Mesenchymal stem cell (in vitro differentiated cells and primary cell): ENCODE measurements at regions not wholly inside any gene's neighbourhood (a gene's known extent, or its start where the extent isn't known, plus 50 kb on each side); places are given as distances from the start of the nearest gene placed in this dataset.

Source experiments
- DNase-seq: peaks from one replicate; pipeline ENCODE4 v3.0.0-alpha.2; 2013
- H2AFZ ChIP-seq: one replicate; pipeline ENCODE4 v1.6.1; 2013; ENCODE audit warnings: low read depth, mild to moderate bottlenecking, control low read depth, inconsistent platforms, low read length, moderate library complexity
- H2AK5ac ChIP-seq: 2 replicates; pipeline ENCODE4 v1.6.1; 2013; ENCODE audit warnings: low read length, moderate library complexity, mild to moderate bottlenecking, inconsistent platforms; ENCODE audit not compliant: severe bottlenecking
- H2BK120ac ChIP-seq: one replicate; pipeline ENCODE4 v1.6.1; 2013; ENCODE audit warnings: low read depth, mild to moderate bottlenecking, inconsistent platforms, low read length, moderate library complexity
- H2BK12ac ChIP-seq, 2 experiments: one replicate each; pipeline ENCODE4 v1.6.1; 2013; ENCODE audit warnings: inconsistent platforms in 2 of 2, low read length in 2 of 2, mild to moderate bottlenecking in 2 of 2, moderate library complexity in 2 of 2, control low read depth in 1 of 2
- H2BK15ac ChIP-seq: one replicate; pipeline ENCODE4 v1.6.1; 2013; ENCODE audit warnings: mild to moderate bottlenecking, low read depth, inconsistent platforms; ENCODE audit not compliant: poor library complexity, severe bottlenecking
- H2BK5ac ChIP-seq: 2 replicates; pipeline ENCODE4 v1.6.1; 2013; ENCODE audit warnings: low read depth, mild to moderate bottlenecking, low read length, control low read depth, inconsistent platforms; ENCODE audit not compliant: poor library complexity, severe bottlenecking
- H3K14ac ChIP-seq, 2 experiments: one replicate each; pipeline ENCODE4 v1.6.1; 2013; ENCODE audit warnings: inconsistent platforms in 2 of 2, low read length in 2 of 2, control low read depth in 1 of 2, mild to moderate bottlenecking in 1 of 2, moderate library complexity in 1 of 2
- H3K18ac ChIP-seq, 2 experiments: one replicate each; pipeline ENCODE4 v1.6.1; 2013; ENCODE audit warnings: inconsistent platforms in 2 of 2, low read length in 2 of 2, control low read depth in 1 of 2, low read depth in 1 of 2, mild to moderate bottlenecking in 1 of 2
- H3K23ac ChIP-seq, 2 experiments: one replicate each; pipeline ENCODE4 v1.6.1; 2013; ENCODE audit warnings: inconsistent platforms in 2 of 2, low read length in 2 of 2, mild to moderate bottlenecking in 2 of 2, moderate library complexity in 2 of 2, control low read depth in 1 of 2
- H3K27ac ChIP-seq: 2 replicates; pipeline ENCODE4 v1.5.1; 2013; ENCODE audit warnings: mild to moderate bottlenecking, moderate library complexity, low read length, control low read depth, inconsistent platforms; ENCODE audit not compliant: poor library complexity, severe bottlenecking
- H3K27me3 ChIP-seq, 2 experiments: 2 replicates each; pipeline versions ENCODE4 v1.6.1 to v1.7.0; 2013; ENCODE audit warnings: low read length in 2 of 2, mild to moderate bottlenecking in 2 of 2, moderate library complexity in 2 of 2, control low read depth in 1 of 2, inconsistent platforms in 1 of 2; ENCODE audit not compliant: control insufficient read depth in 1 of 2, insufficient read depth in 1 of 2
- H3K36me3 ChIP-seq, 2 experiments: 2 replicates each; pipeline versions ENCODE4 v1.6.1 to v1.7.0; 2013; ENCODE audit warnings: low read length in 2 of 2, control low read depth in 1 of 2, inconsistent platforms in 1 of 2, low read depth in 1 of 2, mild to moderate bottlenecking in 1 of 2; ENCODE audit not compliant: insufficient read depth in 2 of 2, control insufficient read depth in 1 of 2
- H3K4ac ChIP-seq, 2 experiments: one replicate each; pipeline ENCODE4 v1.6.1; 2013; ENCODE audit warnings: inconsistent platforms in 2 of 2, low read length in 2 of 2, mild to moderate bottlenecking in 2 of 2, moderate library complexity in 2 of 2, control low read depth in 1 of 2, low read depth in 1 of 2
- H3K4me1 ChIP-seq: 2 replicates; pipeline ENCODE4 v1.6.1; 2013; ENCODE audit warnings: low read depth, low read length, control low read depth; ENCODE audit not compliant: control insufficient read depth, insufficient read depth
- H3K4me2 ChIP-seq: 2 replicates; pipeline ENCODE4 v1.6.1; 2013; ENCODE audit warnings: low read length, mild to moderate bottlenecking, inconsistent platforms; ENCODE audit not compliant: poor library complexity, severe bottlenecking
- H3K4me3 ChIP-seq, 2 experiments: 2 replicates each; pipeline versions ENCODE4 v1.5.1 to v1.7.0; 2013; ENCODE audit warnings: low read length in 2 of 2, mild to moderate bottlenecking in 2 of 2, control low read depth in 1 of 2, low read depth in 1 of 2; ENCODE audit not compliant: insufficient read depth in 1 of 2
- H3K79me1 ChIP-seq: replicated peaks from 2 replicates; pipeline ENCODE4 v1.6.1; 2013; ENCODE audit warnings: mild to moderate bottlenecking, control low read depth, low read length, inconsistent platforms; ENCODE audit not compliant: poor library complexity, severe bottlenecking
- H3K9ac ChIP-seq: 2 replicates; pipeline ENCODE4 v1.7.0; 2013; ENCODE audit warnings: mild to moderate bottlenecking, low read length, moderate library complexity
- H3K9me3 ChIP-seq: 2 replicates; pipeline ENCODE4 v1.7.0; 2013; ENCODE audit warnings: mild to moderate bottlenecking, low read length; ENCODE audit not compliant: control insufficient read depth
- H4K8ac ChIP-seq: one replicate; pipeline ENCODE4 v1.6.1; 2013; ENCODE audit warnings: inconsistent platforms, mild to moderate bottlenecking, low read length, moderate library complexity
- H4K91ac ChIP-seq: one replicate; pipeline ENCODE4 v1.6.1; 2013; ENCODE audit warnings: mild to moderate bottlenecking, low read length, inconsistent platforms
- WGBS: methylation state at CpG from one replicate; pipeline ENCODE4 v1.1.7; 2013; ENCODE audit warnings: mixed read lengths; 5-methylcytosine and 5-hydroxymethylcytosine counted together

GRCh38 chr2:40827392-40827791 is 375.5 kb upstream of the SLC8A1 start:
- Histone ChIP-seq H3K14ac (no peak overlapping the region), H3K4me3 (no peak overlapping the region), H3K18ac (no peak overlapping the region), H4K91ac (no peak overlapping the region), H4K8ac (no peak overlapping the region), H2BK12ac (no peak overlapping the region), H2BK120ac (no peak overlapping the region), H3K36me3 (no peaks in the 10 kb centered on the region), H3K23ac (no peak overlapping the region), H3K4ac (no peak overlapping the region), H3K9me3 (no peaks in the 10 kb centered on the region), H2AK5ac (no peak overlapping the region), H2BK15ac (no peak overlapping the region), H2BK5ac (no peak overlapping the region), H3K9ac (no peak overlapping the region), H3K79me1 (no peaks in the 10 kb centered on the region), H2AFZ (no peak overlapping the region), H3K27ac (no peak overlapping the region), H3K4me1 (no peaks in the 10 kb centered on the region), H3K4me2 (no peak overlapping the region), H3K27me3 (no peaks in the 10 kb centered on the region)
- DNase-seq, result no peak

GRCh38 chr2:40831321-40831873 is 379.5 kb upstream of the SLC8A1 start:
- no peak overlapping the region for H2AK5ac ChIP-seq
- H3K9ac ChIP-seq, result no peak overlapping the region
- H3K14ac ChIP-seq, result no peak overlapping the region
- H3K18ac ChIP-seq, result no peak overlapping the region
- no peaks in the 10 kb centered on the region for H3K36me3 ChIP-seq
- no peak overlapping the region for H2BK120ac ChIP-seq
- H3K4me2 ChIP-seq, result no peak overlapping the region
- H2BK5ac ChIP-seq, result no peak overlapping the region
- H3K27me3 ChIP-seq, result no peaks in the 10 kb centered on the region
- H3K4me3 ChIP-seq, result no peak overlapping the region
- no peaks in the 10 kb centered on the region for H3K4me1 ChIP-seq
- H3K27ac ChIP-seq, result no peak overlapping the region
- H2AFZ ChIP-seq, result no peak overlapping the region
- no peaks in the 10 kb centered on the region for H3K9me3 ChIP-seq
- no peak overlapping the region for H2BK12ac ChIP-seq
- no peak overlapping the region for H4K8ac ChIP-seq
- no peak overlapping the region for H3K4ac ChIP-seq
- WGBS, result 80% methylated on average over 1 of the region's 3 CpGs
- H4K91ac ChIP-seq, result no peak overlapping the region
- H2BK15ac ChIP-seq, result no peak overlapping the region
- no peak for DNase-seq
- H3K23ac ChIP-seq, result no peak overlapping the region
- no peaks in the 10 kb centered on the region for H3K79me1 ChIP-seq

- Histone ChIP-seq H2AFZ (no peak overlapping the region), H3K79me1 (no peaks in the 10 kb centered on the region), H2BK5ac (no peak overlapping the region), H3K36me3 (no peaks in the 10 kb centered on the region), H4K91ac (no peak overlapping the region), H3K27me3 (no peaks in the 10 kb centered on the region), H3K4me1 (no peaks in the 10 kb centered on the region), H3K14ac (no peak overlapping the region), H2AK5ac (no peak overlapping the region), H2BK15ac (no peak overlapping the region), H3K27ac (no peak overlapping the region), H3K23ac (no peak overlapping the region), H3K9ac (no peak overlapping the region), H3K4me3 (no peak overlapping the region), H3K9me3 (no peaks in the 10 kb centered on the region), H4K8ac (no peak overlapping the region), H3K4ac (no peak overlapping the region), H2BK120ac (no peak overlapping the region), H2BK12ac (no peak overlapping the region), H3K18ac (no peak overlapping the region), H3K4me2 (no peak overlapping the region)
- WGBS, result no CpG with 5 or more reads among the region's 2 CpGs
- DNase-seq, result no peak
These were observed 390.0 kb upstream of the SLC8A1 start for GRCh38 chr2:40841856-40842255.

- Histone ChIP-seq H3K9ac (no peak overlapping the region), H3K18ac (no peak overlapping the region), H2AFZ (no peak overlapping the region), H4K91ac (no peak overlapping the region), H3K4ac (no peak overlapping the region), H3K9me3 (no peaks in the 10 kb centered on the region), H3K23ac (no peak overlapping the region), H3K4me1 (no peaks in the 10 kb centered on the region), H3K36me3 (no peaks in the 10 kb centered on the region), H3K4me2 (no peak overlapping the region), H4K8ac (no peak overlapping the region), H2AK5ac (no peak overlapping the region), H2BK120ac (no peak overlapping the region), H3K27ac (no peak overlapping the region), H3K27me3 (no peaks in the 10 kb centered on the region), H2BK15ac (no peak overlapping the region), H3K79me1 (no peaks in the 10 kb centered on the region), H2BK5ac (no peak overlapping the region), H3K4me3 (no peak overlapping the region), H3K14ac (no peak overlapping the region), H2BK12ac (no peak overlapping the region)
- peak; percentile 13 for DNase-seq
- 53% methylated on average over 6 of the region's 8 CpGs for WGBS
These were observed 392.7 kb upstream of the SLC8A1 start for GRCh38 chr2:40844353-40845277.
